Epithelial cell of esophagus (primary cell): ENCODE measurements at regions not wholly inside any gene's neighbourhood (a gene's known extent, or its start where the extent isn't known, plus 50 kb on each side); places are given as distances from the start of the nearest gene placed in this dataset.
"Not testable (repeated sequence)": the region's sequence is repeated elsewhere in the genome, so short reads cannot be mapped to it uniquely, and the experiment has no call there.

Source experiments
- DNase-seq: peaks from one replicate; pipeline ENCODE4 v3.0.0; 2010; ENCODE audit warnings: low read depth
- H3K4me3 ChIP-seq: 2 replicates; pipeline ENCODE4 v1.5.1; 2011; ENCODE audit warnings: mild to moderate bottlenecking, low read length, control low read depth
- CTCF ChIP-seq: IDR thresholded peaks from 2 replicates; pipeline ENCODE4 v1.5.1; 2011; ENCODE audit warnings: low read depth, mild to moderate bottlenecking, low read length, control low read depth, inconsistent platforms; ENCODE audit not compliant: insufficient read depth; ENCODE audit errors: missing control alignments

- no peak overlapping the region for H3K4me3 ChIP-seq
- no peak for TF ChIP-seq CTCF
- no peak for DNase-seq
Measured at GRCh38 chr18:70576276-70577022, 287.6 kb downstream of the SOCS6 start.

GRCh38 chr18:70574951-70575350 lies 286.1 kb downstream of the SOCS6 start:
- H3K4me3 ChIP-seq, DNase-seq: not testable (repeated sequence)

GRCh38 chr18:70569647-70570046 lies 280.8 kb downstream of the SOCS6 start:
- not testable (repeated sequence) for DNase-seq

GRCh38 chr18:70559446-70559845 lies 270.6 kb downstream of the SOCS6 start:
- no peak for TF ChIP-seq CTCF
- no peak for DNase-seq

More at GRCh38 chr18:70569647-70570046, 280.8 kb downstream of the SOCS6 start:
- H3K4me3 ChIP-seq: not testable (repeated sequence)

GRCh38 chr18:70558371-70558770 lies 269.5 kb downstream of the SOCS6 start:
- no peak for TF ChIP-seq CTCF
- H3K4me3 ChIP-seq: no peak overlapping the region
- DNase-seq: no peak

More at GRCh38 chr18:70559446-70559845, 270.6 kb downstream of the SOCS6 start:
- H3K4me3 ChIP-seq: no peak overlapping the region

GRCh38 chr18:70554854-70555445 lies 266.1 kb downstream of the SOCS6 start:
- TF ChIP-seq CTCF: no peak
- peak; percentile 2 for DNase-seq

GRCh38 chr18:70553936-70554260 lies 265.1 kb downstream of the SOCS6 start:
- DNase-seq: no peak
- TF ChIP-seq CTCF: no peak
- no peak overlapping the region for H3K4me3 ChIP-seq

More at GRCh38 chr18:70554854-70555445, 266.1 kb downstream of the SOCS6 start:
- H3K4me3 ChIP-seq: no peak overlapping the region
